Ishikawa (cell line): ENCODE measurements at regions not wholly inside any gene's neighbourhood (a gene's known extent, or its start where the extent isn't known, plus 50 kb on each side); places are given as distances from the start of the nearest gene placed in this dataset.
A peak's percentile ranks its signal among the peaks of the same experiment; 100 is the strongest.

ENCODE experiments used
- CEBPB ChIP-seq: IDR thresholded peaks from 2 replicates; pipeline ENCODE4 v1.6.1; 2012
- CREB1 ChIP-seq: IDR thresholded peaks from 2 replicates; pipeline ENCODE4 v1.6.1; 2012; ENCODE audit warnings: low read depth
- EGR1 ChIP-seq: IDR thresholded peaks from 2 replicates; pipeline ENCODE4 v1.6.1; 2012
- EP300 ChIP-seq: IDR thresholded peaks from 2 replicates; pipeline ENCODE4 v1.6.1; 2012; ENCODE audit warnings: borderline replicate concordance
- FOXM1 ChIP-seq: IDR thresholded peaks from 2 replicates; pipeline ENCODE4 v1.6.1; 2012; ENCODE audit warnings: low read depth, borderline replicate concordance
- MAX ChIP-seq: IDR thresholded peaks from 2 replicates; pipeline ENCODE4 v1.6.1; 2012
- NFIC ChIP-seq: IDR thresholded peaks from 2 replicates; pipeline ENCODE4 v1.6.1; 2012
- RAD21 ChIP-seq: IDR thresholded peaks from 2 replicates; pipeline ENCODE4 v1.6.1; 2012; ENCODE audit warnings: low read depth
- REST ChIP-seq: IDR thresholded peaks from 2 replicates; pipeline ENCODE4 v1.6.1; 2012; ENCODE audit warnings: low read depth, mild to moderate bottlenecking
- TAF1 ChIP-seq: IDR thresholded peaks from 2 replicates; pipeline ENCODE4 v1.6.1; 2012; ENCODE audit warnings: low read depth, mild to moderate bottlenecking
- TCF12 ChIP-seq: IDR thresholded peaks from 2 replicates; pipeline ENCODE4 v1.6.1; 2012; ENCODE audit warnings: low read depth
- TEAD4 ChIP-seq: IDR thresholded peaks from 2 replicates; pipeline ENCODE4 v1.6.1; 2012
- USF1 ChIP-seq: IDR thresholded peaks from 2 replicates; pipeline ENCODE4 v1.6.1; 2012
- YY1 ChIP-seq: IDR thresholded peaks from 2 replicates; pipeline ENCODE4 v1.6.1; 2012; ENCODE audit warnings: low read depth
- ZBTB7A ChIP-seq: IDR thresholded peaks from 2 replicates; pipeline ENCODE4 v1.6.1; 2012; ENCODE audit warnings: low read depth

- TF ChIP-seq REST (no peak), TAF1 (no peak), RAD21 (no peak), CREB1 (no peak), NFIC (no peak), CEBPB (no peak), USF1 (no peak), FOXM1 (no peak), MAX (no peak), ZBTB7A (no peak), EGR1 (no peak), EP300 (no peak), TEAD4 (no peak), YY1 (no peak), TCF12 (no peak)
Measured at GRCh38 chr5:102666164-102666946, 88.8 kb upstream of the PAM start.

GRCh38 chr5:102668220-102668932 is 86.7 kb upstream of the PAM start:
- TF ChIP-seq ZBTB7A = no peak
- TF ChIP-seq TCF12 = peak; percentile 44; the same call in 1 of the 2 replicates
- TF ChIP-seq USF1 = no peak
- no peak for TF ChIP-seq RAD21
- no peak for TF ChIP-seq YY1
- TF ChIP-seq TAF1 = no peak
- 0 out of 2 replicates have a peak, but pooled peaks have one; percentile 10 for TF ChIP-seq FOXM1
- TF ChIP-seq EP300 = no peak
- TF ChIP-seq CEBPB = 0 out of 2 replicates have a peak, but pooled peaks have one; percentile 15
- TF ChIP-seq REST = no peak
- TF ChIP-seq EGR1 = no peak
- TF ChIP-seq MAX = 0 out of 2 replicates have a peak, but pooled peaks have one; percentile 28
- no peak for TF ChIP-seq CREB1
- no peak for TF ChIP-seq TEAD4
- TF ChIP-seq NFIC = no peak

GRCh38 chr5:102670224-102670836 is 84.8 kb upstream of the PAM start:
- peak; percentile 52 for TF ChIP-seq RAD21
- TF ChIP-seq YY1 = no peak

- TF ChIP-seq YY1 (no peak), REST (no peak), TEAD4 (peak; percentile 30; the same call in 1 of the 2 replicates), FOXM1 (no peak), ZBTB7A (no peak), NFIC (peak; percentile 91)
Measured at GRCh38 chr5:102678267-102679058, 76.6 kb upstream of the PAM start.
